GM18873 (cell line): ENCODE measurements at regions not wholly inside any gene's neighbourhood (a gene's known extent, or its start where the extent isn't known, plus 50 kb on each side); places are given as distances from the start of the nearest gene placed in this dataset.

Experiments used
- ATAC-seq: cut with Tn5 transposase; IDR thresholded peaks from one replicate; pipeline ENCODE4 v1.9.1; 2021; ENCODE audit warnings: mild to moderate bottlenecking, moderate library complexity, moderate number of reproducible peaks; ENCODE audit not compliant: unreplicated experiment, low FRiP score

DNA sequence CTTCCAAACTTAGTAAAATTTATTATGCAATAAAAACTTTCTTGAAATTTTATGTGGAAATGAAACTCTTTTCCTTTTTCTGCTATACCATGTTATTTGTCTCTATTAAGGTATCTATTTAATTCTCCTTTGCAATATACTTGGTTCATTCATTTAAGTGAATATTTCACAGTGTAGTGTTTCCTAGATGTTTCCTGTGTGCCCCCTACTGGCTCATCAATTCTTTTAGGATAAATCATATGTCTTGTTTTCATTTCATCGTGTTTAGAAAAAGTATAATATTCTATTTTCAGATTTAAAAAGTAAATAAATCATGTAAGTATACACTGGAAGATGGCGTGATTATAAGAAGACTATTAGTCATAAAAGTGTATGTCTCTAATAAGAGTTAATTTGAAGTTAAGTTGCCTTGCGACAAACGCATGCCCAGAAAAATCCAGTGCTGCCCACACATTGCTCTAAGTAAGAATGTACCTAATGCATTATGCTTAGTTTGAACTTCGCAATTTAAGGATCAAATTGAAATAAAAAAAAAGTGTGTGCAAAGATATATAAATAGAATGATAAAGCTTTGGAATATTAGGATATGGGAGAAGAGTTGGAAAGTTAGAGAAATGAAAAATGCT, 525.4 kb downstream of the KCNJ3 start:
- peak; percentile 53 for ATAC-seq

DNA sequence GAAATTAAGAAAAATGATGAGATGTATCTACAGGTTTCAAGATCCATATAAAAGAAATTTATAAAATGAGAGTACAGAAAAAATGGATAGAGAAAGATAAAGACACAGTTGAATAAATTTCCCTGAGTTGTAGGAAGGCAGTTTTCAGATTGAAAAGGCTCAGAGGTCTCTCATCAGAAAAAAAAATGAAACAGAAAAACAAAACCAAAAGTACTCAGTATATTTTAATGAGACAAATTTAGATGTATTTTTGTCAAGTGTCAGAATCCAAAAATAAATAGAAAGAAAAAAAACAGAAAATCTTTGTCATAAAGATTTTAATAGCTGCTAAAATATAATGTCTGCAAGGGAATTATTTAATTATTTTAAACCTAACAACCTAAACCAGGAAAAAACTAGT, 520.5 kb downstream of the KCNJ3 start:
- peak; percentile 62 for ATAC-seq

DNA sequence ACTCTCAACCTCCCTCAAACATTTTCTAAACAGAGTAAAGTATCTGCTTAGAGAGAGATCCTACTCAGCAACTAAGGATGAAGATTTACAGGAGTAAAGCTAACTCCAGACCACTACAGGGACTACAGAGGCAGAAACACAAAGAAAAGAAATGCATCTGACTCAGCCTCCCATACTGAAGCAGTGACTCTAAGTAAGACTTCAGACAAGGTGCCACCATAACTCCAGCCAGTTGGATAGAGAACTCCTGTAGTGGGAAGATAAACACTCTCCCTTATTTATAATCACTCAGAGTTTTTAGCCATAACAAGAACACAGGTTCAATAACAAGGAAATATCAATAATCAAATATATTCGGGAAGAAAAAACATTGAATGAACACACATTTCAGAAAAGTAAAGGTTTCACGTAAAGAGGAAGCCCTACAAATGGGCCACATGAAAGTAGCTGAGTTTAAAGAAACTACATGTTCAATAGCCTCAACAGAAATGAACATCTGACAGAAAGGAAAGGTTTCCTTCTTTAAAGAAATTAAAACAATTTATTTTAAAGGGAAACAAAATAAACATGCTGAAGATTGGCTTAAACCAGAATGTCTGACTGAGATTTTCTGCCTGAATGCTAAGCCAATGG, 519.9 kb downstream of the KCNJ3 start:
- ATAC-seq = peak; percentile 24

GRCh38 chr2:155215037-155215707, 516.7 kb downstream of the KCNJ3 start:
- no peak for ATAC-seq

DNA sequence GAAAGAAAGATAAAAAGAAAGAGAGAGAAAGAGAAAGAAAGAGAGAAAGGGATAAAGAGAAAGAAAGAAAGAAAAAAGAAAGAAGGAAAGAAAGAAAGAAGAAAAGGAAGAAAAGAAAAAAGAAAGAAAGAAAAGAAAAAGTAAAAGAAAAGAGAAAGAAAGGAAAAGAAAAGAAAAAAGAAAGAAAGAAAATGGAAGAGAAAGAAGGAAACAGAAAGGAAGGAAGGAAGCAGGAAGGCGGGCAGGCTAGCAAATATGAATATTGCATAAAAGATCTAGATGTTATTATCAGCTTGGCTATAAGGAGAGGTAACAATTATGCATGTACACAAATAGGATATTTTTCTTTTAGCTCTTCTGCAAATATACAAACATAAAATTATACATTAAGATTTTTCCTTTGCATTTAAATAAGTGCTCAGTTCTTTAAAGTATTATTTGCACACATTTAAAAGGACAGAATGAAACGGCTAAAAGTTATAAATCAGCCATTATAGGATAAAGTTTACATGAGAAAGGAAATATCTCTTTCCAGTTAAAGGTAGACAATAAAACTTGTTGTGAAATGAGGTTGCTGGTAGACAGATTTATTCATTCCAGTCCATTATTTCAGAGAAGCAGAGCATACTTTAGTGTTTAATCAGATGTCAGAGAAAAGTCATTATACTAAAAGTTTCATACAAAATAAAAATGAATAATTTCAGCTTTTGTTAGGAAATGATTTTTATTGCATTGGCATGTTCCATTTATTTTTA, 511.4 kb downstream of the KCNJ3 start:
- no peak for ATAC-seq

- ATAC-seq = no peak
Observed at GRCh38 chr2:155203178-155203577, 504.7 kb downstream of the KCNJ3 start.

DNA sequence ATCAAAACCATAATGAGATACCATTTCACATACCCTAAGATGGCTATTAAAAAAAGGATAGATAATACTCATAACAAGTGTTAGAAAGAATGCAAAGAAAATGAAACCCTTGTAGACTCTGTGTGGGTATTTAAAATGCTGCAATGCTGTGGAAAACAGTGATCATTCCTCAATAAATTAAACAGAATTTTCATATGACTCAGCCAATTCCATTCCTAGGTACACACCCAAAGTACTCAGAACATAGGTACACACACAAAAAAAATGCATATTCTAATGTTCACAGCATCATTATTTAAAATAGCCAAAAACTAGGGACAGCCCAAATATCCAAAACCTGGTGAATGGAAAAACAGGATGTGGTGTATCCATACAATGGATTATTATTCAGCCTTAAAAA, 502.3 kb downstream of the KCNJ3 start:
- no peak for ATAC-seq

- no peak for ATAC-seq
Observed at GRCh38 chr2:155190342-155190741, 491.8 kb downstream of the KCNJ3 start.

- no peak for ATAC-seq
Observed at GRCh38 chr2:155178921-155179320, 480.4 kb downstream of the KCNJ3 start.

- no peak for ATAC-seq
Observed at GRCh38 chr2:155176345-155176744, 477.9 kb downstream of the KCNJ3 start.

- ATAC-seq = no peak
Observed at GRCh38 chr2:155169317-155169716, 470.8 kb downstream of the KCNJ3 start.

DNA sequence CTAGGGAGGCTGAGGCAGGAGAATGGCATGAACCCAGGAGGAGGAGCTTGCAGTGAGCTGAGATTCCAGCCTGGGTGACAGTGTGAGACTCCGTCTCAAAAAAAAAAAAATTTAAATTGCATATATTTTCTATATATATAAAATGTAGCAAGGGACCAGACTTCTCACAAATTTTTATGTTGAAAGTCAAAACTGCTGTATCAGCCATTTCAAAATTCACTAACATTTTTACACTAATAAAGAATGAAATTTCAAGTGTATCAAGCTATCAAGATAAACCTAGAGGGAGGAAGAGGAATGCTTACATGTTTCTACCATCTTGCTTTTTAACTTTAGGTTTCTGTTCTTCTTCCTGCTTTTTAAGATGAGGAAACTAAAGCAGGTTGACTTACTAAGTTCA, 464.0 kb downstream of the KCNJ3 start:
- ATAC-seq = no peak

DNA sequence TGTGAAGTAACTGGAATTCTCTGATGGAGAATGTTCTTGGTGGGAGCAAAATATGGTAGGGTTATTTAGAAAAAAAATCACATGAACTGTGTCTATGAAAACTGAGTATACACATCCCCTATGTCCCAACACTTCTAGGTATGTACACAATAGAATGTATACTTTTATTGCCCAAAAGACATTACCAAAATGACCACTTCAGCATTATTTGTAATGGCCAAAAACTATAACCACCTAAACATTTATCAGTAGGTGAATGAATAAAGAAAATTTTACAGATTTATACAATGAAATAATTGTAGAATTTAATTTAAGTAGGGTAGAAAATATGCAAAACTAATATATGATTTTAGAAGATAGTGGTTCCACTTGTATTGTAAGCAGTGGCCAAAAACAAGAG, 462.8 kb downstream of the KCNJ3 start:
- no peak for ATAC-seq

DNA sequence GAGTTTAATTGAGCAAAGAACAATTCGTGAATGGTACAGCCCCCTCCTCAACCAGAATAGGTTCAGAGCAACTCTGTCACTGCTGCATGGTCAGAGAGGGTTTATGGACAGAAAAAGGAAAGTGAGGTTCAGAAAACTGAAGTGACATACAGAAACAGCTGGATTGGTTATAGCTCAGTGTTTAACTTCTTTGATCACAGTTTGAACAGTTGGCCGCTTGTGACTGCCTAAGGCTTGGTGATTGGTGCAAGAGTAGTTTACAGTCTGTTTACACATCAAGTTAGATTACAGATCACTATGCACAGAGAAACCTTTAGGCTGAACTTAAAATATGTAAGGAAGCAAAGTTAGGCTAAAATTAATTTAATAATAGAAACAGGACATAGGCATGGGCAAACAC, 459.2 kb downstream of the KCNJ3 start:
- no peak for ATAC-seq

GRCh38 chr2:155157065-155157464, 458.6 kb downstream of the KCNJ3 start:
- ATAC-seq = no peak

GRCh38 chr2:155151945-155152344, 453.4 kb downstream of the KCNJ3 start:
- ATAC-seq = peak; percentile 40

DNA sequence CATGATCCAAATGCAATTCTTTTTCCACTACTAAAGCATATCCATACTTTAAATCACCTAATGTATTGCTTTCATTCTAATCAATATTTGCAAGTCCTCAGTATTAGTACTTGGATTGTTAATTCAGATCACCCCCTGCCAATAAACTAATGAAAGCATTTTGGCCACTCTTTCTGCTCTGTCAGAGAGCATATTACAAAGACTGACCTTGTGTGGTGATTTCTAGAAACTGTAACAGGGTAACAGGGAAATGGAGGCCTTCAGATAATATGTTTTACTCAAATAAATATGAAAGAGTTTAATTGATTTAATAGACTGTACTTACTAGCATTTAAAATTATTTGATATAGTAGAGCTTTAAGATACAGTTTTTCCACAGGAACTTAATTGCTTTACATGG, 453.0 kb downstream of the KCNJ3 start:
- no peak for ATAC-seq

DNA sequence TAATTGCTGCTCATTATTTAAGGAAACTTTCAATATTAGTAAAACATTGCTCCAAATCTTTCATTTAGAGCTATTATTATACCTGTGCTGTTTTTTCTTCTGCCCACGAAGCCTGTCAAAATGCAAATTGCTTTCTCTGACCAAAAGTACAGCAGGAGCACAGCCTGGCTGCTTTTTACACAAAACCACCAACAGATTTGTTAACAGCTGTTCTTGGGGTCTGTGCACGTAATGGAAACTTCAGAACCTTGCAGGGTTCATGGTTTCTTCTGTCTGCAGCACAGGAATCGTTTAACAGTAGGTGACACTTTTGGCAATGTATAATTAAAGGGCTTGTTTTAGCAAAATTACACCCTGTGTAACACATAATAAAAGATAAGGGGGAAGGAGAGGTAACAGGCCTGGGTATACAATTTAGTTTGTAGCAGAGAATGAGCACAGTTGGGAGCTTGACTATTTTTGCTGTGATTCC, 447.3 kb downstream of the KCNJ3 start:
- ATAC-seq = peak; percentile 95

- ATAC-seq = peak; percentile 32
Observed at GRCh38 chr2:155141418-155141817, 442.9 kb downstream of the KCNJ3 start.

DNA sequence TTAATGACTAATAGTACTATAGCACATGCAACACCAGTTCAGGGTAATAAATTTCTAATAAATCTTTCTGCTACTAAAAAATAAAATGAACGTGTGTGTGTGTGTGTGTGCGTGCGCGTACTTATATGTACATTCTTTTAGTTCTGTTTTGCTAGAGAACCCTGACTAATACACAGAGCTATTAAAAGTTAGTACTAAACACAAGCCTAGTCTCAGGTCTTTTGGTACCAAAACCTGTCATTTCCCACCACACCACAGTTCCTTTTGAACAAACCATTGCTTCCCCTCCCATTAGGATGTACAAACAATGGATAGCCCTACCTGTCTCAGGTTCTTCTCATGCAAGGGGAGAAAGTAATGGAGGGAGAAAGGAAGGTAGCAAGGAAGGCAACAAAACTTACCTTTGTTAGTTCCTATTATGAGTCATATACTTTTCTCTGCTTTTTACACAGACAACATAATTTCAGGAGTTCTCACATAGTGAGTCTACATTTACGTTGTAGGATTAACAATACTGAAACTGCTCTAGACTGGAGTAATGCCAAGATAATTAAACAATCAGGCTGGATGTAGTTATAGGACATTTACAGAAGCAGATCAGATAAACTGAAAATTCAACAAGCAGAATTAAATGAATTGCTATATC, 427.2 kb downstream of the KCNJ3 start:
- no peak for ATAC-seq

GRCh38 chr2:155115846-155116245, 417.4 kb downstream of the KCNJ3 start:
- ATAC-seq = no peak
